Sigmoid colon (tissue), 4 donors: ENCODE measurements at regions not wholly inside any gene's neighbourhood (a gene's known extent, or its start where the extent isn't known, plus 50 kb on each side); places are given as distances from the start of the nearest gene placed in this dataset.

Experiments used
- EP300 ChIP-seq, 4 donors: sonication (generic); formaldehyde crosslinking; IDR thresholded peaks; one replicate each; pipeline ENCODE4 v1.6.1; 2017; ENCODE audit warnings: antibody characterized with exemption in 4 of 4
- POLR2A ChIP-seq, 2 donors: fragments of 450-650 bp; IDR thresholded peaks; one replicate each; pipeline ENCODE4 v1.6.1; 2016; ENCODE audit warnings: antibody characterized with exemption in 2 of 2, mild to moderate bottlenecking in 2 of 2, moderate library complexity in 2 of 2
- POLR2AphosphoS5 ChIP-seq, 4 donors: sonication (generic); formaldehyde crosslinking; IDR thresholded peaks; one replicate each; pipeline ENCODE4 v1.6.1; 2017; ENCODE audit warnings: antibody characterized with exemption in 4 of 4

GRCh38 chr1:88169939-88170338 lies 514.1 kb upstream of the PKN2 start:
- no peak for TF ChIP-seq POLR2AphosphoS5 (IDR thresholded peaks at IDR 0.05)
- TF ChIP-seq POLR2A (IDR thresholded peaks at IDR 0.05), result no peak
- no peak for TF ChIP-seq EP300 (IDR thresholded peaks at IDR 0.05)
